ENCODE measurements at regions not wholly inside any gene's neighbourhood (a gene's known extent, or its start where the extent isn't known, plus 50 kb on each side); places are given as distances from the start of the nearest gene placed in this dataset.

GRCh38 chr12:111163422-111163821 is 205.5 kb downstream of the PHETA1 start:
- ChIA-PET RAD21 (ENCODE audit: low non-redundant PET in 1 of 2, low total read pairs in 2 of 2, uncharacterized antibody in 2 of 2, unreplicated experiment in 2 of 2) (no interaction called here), CTCF (no interaction called here), POLR2A (no interaction called here)
- H4K20me1 ChIP-seq (ENCODE audit: insufficient read depth), result no peaks in the 10 kb centered on the region
- H2AFZ ChIP-seq (ENCODE audit: low read depth, low read length, poor library complexity, severe bottlenecking), result no peak overlapping the region
- H3K27ac ChIP-seq (ENCODE audit: low read depth, low read length), result no peak overlapping the region
- intact Hi-C loops (cut with micrococcal nuclease), result no loop called here
- ATAC-seq (no peak), DNase-seq (ENCODE audit: low read depth, low spot score) (no peak)
- no peaks in the 10 kb centered on the region for H3K36me3 ChIP-seq (ENCODE audit: control insufficient read depth in 1 of 2, insufficient read depth in 2 of 2, low read length in 2 of 2)
- peak overlapping the region; percentile 17; the same call in 1 of the 2 replicates for H3K4me2 ChIP-seq (ENCODE audit: low read length)
- H3K9me2 ChIP-seq (ENCODE audit: insufficient read depth), result no peaks in the 10 kb centered on the region
- H3K79me2 ChIP-seq (ENCODE audit: insufficient read depth, low read length), result no peaks in the 10 kb centered on the region
- TF ChIP-seq ZNF274 (IDR thresholded peaks at IDR 0.05; ENCODE audit: low read depth, low read length) (no peak), SIN3A (IDR thresholded peaks at IDR 0.05; ENCODE audit: low read depth) (no peak), EZH2phosphoT487 (IDR thresholded peaks at IDR 0.05; ENCODE audit: borderline replicate concordance) (no peak), CEBPB (IDR thresholded peaks at IDR 0.05; ENCODE audit: low read depth) (no peak), FOSL1 (IDR thresholded peaks at IDR 0.05; ENCODE audit: low read depth) (no peak), POLR2A (IDR thresholded peaks at IDR 0.05; ENCODE audit: borderline replicate concordance, extremely low read depth, insufficient read depth, insufficient read length) (no peak), SRF (IDR thresholded peaks at IDR 0.05; ENCODE audit: low read depth) (no peak), ZFX (IDR thresholded peaks at IDR 0.05) (no peak), RAD21 (IDR thresholded peaks at IDR 0.05; ENCODE audit: low read depth) (no peak), YY1 (IDR thresholded peaks at IDR 0.05; ENCODE audit: extremely low read depth, insufficient replicate concordance, low read depth, low read length) (no peak), MAX (IDR thresholded peaks at IDR 0.05) (no peak), POLR2AphosphoS5 (IDR thresholded peaks at IDR 0.05; ENCODE audit: low read depth, low read length) (no peak), ELF1 (IDR thresholded peaks at IDR 0.05; ENCODE audit: borderline replicate concordance, low read depth) (no peak), TCF7L2 (IDR thresholded peaks at IDR 0.05; ENCODE audit: borderline replicate concordance, extremely low read depth, insufficient read depth, insufficient read length) (no peak), EZH2 (IDR thresholded peaks at IDR 0.05) (no peak), EGR1 (IDR thresholded peaks at IDR 0.05; ENCODE audit: low read depth) (no peak)
- TF ChIP-seq, protein P1, sequence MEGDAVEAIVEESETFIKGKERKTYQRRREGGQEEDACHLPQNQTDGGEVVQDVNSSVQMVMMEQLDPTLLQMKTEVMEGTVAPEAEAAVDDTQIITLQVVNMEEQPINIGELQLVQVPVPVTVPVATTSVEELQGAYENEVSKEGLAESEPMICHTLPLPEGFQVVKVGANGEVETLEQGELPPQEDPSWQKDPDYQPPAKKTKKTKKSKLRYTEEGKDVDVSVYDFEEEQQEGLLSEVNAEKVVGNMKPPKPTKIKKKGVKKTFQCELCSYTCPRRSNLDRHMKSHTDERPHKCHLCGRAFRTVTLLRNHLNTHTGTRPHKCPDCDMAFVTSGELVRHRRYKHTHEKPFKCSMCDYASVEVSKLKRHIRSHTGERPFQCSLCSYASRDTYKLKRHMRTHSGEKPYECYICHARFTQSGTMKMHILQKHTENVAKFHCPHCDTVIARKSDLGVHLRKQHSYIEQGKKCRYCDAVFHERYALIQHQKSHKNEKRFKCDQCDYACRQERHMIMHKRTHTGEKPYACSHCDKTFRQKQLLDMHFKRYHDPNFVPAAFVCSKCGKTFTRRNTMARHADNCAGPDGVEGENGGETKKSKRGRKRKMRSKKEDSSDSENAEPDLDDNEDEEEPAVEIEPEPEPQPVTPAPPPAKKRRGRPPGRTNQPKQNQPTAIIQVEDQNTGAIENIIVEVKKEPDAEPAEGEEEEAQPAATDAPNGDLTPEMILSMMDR (IDR thresholded peaks at IDR 0.05 in 2 of 3, conservative IDR thresholded peaks at IDR 0.05 in 1 of 3; ENCODE audit: borderline replicate concordance in 1 of 3, insufficient read depth in 1 of 3, low read depth in 2 of 3, low read length in 2 of 3), result no peak
- TF ChIP-seq, protein P2, sequence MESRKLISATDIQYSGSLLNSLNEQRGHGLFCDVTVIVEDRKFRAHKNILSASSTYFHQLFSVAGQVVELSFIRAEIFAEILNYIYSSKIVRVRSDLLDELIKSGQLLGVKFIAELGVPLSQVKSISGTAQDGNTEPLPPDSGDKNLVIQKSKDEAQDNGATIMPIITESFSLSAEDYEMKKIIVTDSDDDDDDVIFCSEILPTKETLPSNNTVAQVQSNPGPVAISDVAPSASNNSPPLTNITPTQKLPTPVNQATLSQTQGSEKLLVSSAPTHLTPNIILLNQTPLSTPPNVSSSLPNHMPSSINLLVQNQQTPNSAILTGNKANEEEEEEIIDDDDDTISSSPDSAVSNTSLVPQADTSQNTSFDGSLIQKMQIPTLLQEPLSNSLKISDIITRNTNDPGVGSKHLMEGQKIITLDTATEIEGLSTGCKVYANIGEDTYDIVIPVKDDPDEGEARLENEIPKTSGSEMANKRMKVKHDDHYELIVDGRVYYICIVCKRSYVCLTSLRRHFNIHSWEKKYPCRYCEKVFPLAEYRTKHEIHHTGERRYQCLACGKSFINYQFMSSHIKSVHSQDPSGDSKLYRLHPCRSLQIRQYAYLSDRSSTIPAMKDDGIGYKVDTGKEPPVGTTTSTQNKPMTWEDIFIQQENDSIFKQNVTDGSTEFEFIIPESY (IDR thresholded peaks at IDR 0.05; ENCODE audit: extremely low read depth, insufficient replicate concordance, low read length), result no peak
- no peaks in the 10 kb centered on the region for H3K9me3 ChIP-seq (ENCODE audit: control insufficient read depth in 1 of 2, insufficient read depth in 1 of 2, low read depth in 1 of 2, low read length in 2 of 2)
- H3K4me1 ChIP-seq (ENCODE audit: control insufficient read depth in 1 of 2, insufficient read depth in 2 of 2, low read length in 2 of 2), result peaks cover 0 to 5% of the 10 kb centered on the region in 2 experiments; a peak in 2 of 4 replicates
- no TSS peak for BruUV-seq (replicated peaks)
- no peak overlapping the region for H3K9ac ChIP-seq (ENCODE audit: low read length)
- H3K4me3 ChIP-seq (replicated peaks in 1 of 2; ENCODE audit: low read depth in 1 of 2, low read length in 2 of 2), result no peak overlapping the region
- peaks cover 5% of the 10 kb centered on the region; the same call in 1 of the 2 replicates for H3K27me3 ChIP-seq (ENCODE audit: insufficient read depth, low read length)
